ENCODE measurements at regions not wholly inside any gene's neighbourhood (a gene's known extent, or its start where the extent isn't known, plus 50 kb on each side); places are given as distances from the start of the nearest gene placed in this dataset.

DNA sequence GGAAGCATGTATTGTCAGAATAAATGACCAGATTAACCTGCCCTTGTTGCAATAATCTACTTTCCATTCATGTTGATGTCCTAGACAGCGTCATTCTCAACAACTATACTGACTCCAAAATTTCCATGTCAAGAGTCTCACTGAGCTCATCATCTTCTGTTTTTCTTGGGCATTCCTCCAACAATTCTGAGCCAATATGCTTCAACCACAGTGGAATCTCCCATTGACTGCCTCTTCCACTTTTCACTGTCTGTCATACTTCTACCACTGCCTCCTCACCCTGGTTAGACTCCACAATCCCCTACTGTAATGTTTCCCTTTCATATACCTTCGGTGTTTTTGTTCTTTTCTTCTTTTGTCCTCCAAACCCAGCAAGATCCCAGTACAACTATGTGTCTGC is 162.8 kb downstream of the TLE1 start (continued):
- no peak for TF ChIP-seq CBX8 (IDR thresholded peaks at IDR 0.05; ENCODE audit: borderline replicate concordance, extremely low read depth, low read depth, low read length, poor library complexity, severe bottlenecking)
- TF ChIP-seq, protein P1, sequence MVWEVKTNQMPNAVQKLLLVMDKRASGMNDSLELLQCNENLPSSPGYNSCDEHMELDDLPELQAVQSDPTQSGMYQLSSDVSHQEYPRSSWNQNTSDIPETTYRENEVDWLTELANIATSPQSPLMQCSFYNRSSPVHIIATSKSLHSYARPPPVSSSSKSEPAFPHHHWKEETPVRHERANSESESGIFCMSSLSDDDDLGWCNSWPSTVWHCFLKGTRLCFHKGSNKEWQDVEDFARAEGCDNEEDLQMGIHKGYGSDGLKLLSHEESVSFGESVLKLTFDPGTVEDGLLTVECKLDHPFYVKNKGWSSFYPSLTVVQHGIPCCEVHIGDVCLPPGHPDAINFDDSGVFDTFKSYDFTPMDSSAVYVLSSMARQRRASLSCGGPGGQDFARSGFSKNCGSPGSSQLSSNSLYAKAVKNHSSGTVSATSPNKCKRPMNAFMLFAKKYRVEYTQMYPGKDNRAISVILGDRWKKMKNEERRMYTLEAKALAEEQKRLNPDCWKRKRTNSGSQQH (CRISPR knock-in tag; IDR thresholded peaks at IDR 0.05): no peak
- TF ChIP-seq ZNF780A (CRISPR knock-in tag; IDR thresholded peaks at IDR 0.05): no peak
- TF ChIP-seq ZNF311 (CRISPR knock-in tag; IDR thresholded peaks at IDR 0.05): no peak
- TF ChIP-seq POLR2A (conservative IDR thresholded peaks at IDR 0.05): no peak
- TF ChIP-seq NONO (IDR thresholded peaks at IDR 0.05; ENCODE audit: low read depth in 2 of 2, low read length in 1 of 2): no peak
- TF ChIP-seq JUNB (CRISPR knock-in tag; conservative IDR thresholded peaks at IDR 0.05): no peak
- no peak for TF ChIP-seq BDP1 (IDR thresholded peaks at IDR 0.05; ENCODE audit: insufficient read depth, insufficient read length)
- no peak for TF ChIP-seq ZNF707 (CRISPR knock-in tag; conservative IDR thresholded peaks at IDR 0.05)
- TF ChIP-seq, protein P2, sequence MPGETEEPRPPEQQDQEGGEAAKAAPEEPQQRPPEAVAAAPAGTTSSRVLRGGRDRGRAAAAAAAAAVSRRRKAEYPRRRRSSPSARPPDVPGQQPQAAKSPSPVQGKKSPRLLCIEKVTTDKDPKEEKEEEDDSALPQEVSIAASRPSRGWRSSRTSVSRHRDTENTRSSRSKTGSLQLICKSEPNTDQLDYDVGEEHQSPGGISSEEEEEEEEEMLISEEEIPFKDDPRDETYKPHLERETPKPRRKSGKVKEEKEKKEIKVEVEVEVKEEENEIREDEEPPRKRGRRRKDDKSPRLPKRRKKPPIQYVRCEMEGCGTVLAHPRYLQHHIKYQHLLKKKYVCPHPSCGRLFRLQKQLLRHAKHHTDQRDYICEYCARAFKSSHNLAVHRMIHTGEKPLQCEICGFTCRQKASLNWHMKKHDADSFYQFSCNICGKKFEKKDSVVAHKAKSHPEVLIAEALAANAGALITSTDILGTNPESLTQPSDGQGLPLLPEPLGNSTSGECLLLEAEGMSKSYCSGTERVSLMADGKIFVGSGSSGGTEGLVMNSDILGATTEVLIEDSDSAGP (CRISPR knock-in tag; IDR thresholded peaks at IDR 0.05): no peak
- no peak for TF ChIP-seq FOXP1 (CRISPR knock-in tag; IDR thresholded peaks at IDR 0.05)
- no peak for TF ChIP-seq MTA3 (IDR thresholded peaks at IDR 0.05; ENCODE audit: borderline replicate concordance)
- TF ChIP-seq, protein P3, sequence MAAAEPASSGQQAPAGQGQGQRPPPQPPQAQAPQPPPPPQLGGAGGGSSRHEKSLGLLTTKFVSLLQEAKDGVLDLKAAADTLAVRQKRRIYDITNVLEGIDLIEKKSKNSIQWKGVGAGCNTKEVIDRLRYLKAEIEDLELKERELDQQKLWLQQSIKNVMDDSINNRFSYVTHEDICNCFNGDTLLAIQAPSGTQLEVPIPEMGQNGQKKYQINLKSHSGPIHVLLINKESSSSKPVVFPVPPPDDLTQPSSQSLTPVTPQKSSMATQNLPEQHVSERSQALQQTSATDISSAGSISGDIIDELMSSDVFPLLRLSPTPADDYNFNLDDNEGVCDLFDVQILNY (CRISPR knock-in tag; IDR thresholded peaks at IDR 0.05): no peak
- no peak for TF ChIP-seq RFX5 (IDR thresholded peaks at IDR 0.05; ENCODE audit: low read depth, low read length)
